Effector memory CD8-positive, alpha-beta T cell (primary cell): ENCODE measurements at regions not wholly inside any gene's neighbourhood (a gene's known extent, or its start where the extent isn't known, plus 50 kb on each side); places are given as distances from the start of the nearest gene placed in this dataset.
"Not testable (repeated sequence)": the region's sequence is repeated elsewhere in the genome, so short reads cannot be mapped to it uniquely, and the experiment has no call there.

Experiments used
- ATAC-seq: fragments of 150-1000 bp; cut with Tn5 transposase; replicated peaks from 2 replicates; pipeline ENCODE4 v1.10.0; 2021; ENCODE audit warnings: mild to moderate bottlenecking, moderate library complexity
- DNase-seq, 3 experiments: peaks; one replicate each; pipeline ENCODE4 v3.0.0; 2021
- H3K27ac Mint-ChIP-seq, 2 donors: one replicate each; pipeline ENCODE4 v1.8.0; 2022; ENCODE audit warnings: mild to moderate bottlenecking in 2 of 2, mixed read lengths in 2 of 2, moderate library complexity in 2 of 2
- H3K27me3 Mint-ChIP-seq, 2 donors: one replicate each; pipeline ENCODE4 v1.8.0; 2022; ENCODE audit warnings: mixed read lengths in 2 of 2
- H3K36me3 Mint-ChIP-seq: one replicate; pipeline ENCODE4 v1.8.0; 2022; ENCODE audit warnings: mild to moderate bottlenecking, moderate library complexity, mixed read lengths; ENCODE audit not compliant: insufficient read depth
- H3K4me1 Mint-ChIP-seq, 2 donors: one replicate each; pipeline ENCODE4 v1.8.0; 2022; ENCODE audit warnings: low read depth in 2 of 2, mixed read lengths in 2 of 2
- H3K4me3 Mint-ChIP-seq, 2 donors: one replicate each; pipeline ENCODE4 v1.8.0; 2022; ENCODE audit warnings: mild to moderate bottlenecking in 2 of 2, mixed read lengths in 2 of 2, moderate library complexity in 2 of 2
- H3K9me3 Mint-ChIP-seq, 2 donors: one replicate each; pipeline ENCODE4 v1.8.0; 2022; ENCODE audit warnings: mixed read lengths in 2 of 2

GRCh38 chrX:104428231-104428630, 137.8 kb upstream of the IL1RAPL2 start:
- DNase-seq, result no peak
- Mint-ChIP-seq H3K36me3 (no peaks in the 10 kb centered on the region), H3K4me1 (no peaks in the 10 kb centered on the region), H3K4me3 (no peak overlapping the region), H3K27ac (no peak overlapping the region), H3K9me3 (peaks cover 0 to 2% of the 10 kb centered on the region in 2 donors), H3K27me3 (no peaks in the 10 kb centered on the region)
- ATAC-seq, result no peak

DNA sequence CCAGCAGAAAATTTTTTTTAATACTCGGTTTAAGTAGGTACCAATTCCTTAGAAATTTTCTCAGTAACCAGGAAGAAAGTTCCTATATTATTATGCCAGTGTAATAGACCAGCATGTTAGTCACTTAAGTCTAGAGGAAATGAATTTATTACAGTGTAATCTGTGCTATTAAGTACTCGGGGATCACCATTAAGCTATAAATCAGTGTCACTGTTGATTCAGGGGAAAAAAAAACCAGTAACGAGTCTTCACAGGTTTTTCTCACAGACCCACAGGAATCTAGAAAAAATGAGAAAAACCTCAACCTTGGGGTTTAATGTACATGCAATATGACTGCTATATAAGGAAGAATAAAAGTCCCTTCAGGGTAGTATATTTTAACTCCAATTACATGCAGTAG, 138.3 kb upstream of the IL1RAPL2 start:
- H3K4me1 Mint-ChIP-seq, result no peaks in the 10 kb centered on the region
- no peaks in the 10 kb centered on the region for H3K36me3 Mint-ChIP-seq
- no peak overlapping the region for H3K27ac Mint-ChIP-seq
- H3K4me3 Mint-ChIP-seq, result no peak overlapping the region
- DNase-seq (no peak), ATAC-seq (no peak)
- H3K27me3 Mint-ChIP-seq, result no peaks in the 10 kb centered on the region
- H3K9me3 Mint-ChIP-seq, result peaks cover 0 to 2% of the 10 kb centered on the region in 2 donors

DNA sequence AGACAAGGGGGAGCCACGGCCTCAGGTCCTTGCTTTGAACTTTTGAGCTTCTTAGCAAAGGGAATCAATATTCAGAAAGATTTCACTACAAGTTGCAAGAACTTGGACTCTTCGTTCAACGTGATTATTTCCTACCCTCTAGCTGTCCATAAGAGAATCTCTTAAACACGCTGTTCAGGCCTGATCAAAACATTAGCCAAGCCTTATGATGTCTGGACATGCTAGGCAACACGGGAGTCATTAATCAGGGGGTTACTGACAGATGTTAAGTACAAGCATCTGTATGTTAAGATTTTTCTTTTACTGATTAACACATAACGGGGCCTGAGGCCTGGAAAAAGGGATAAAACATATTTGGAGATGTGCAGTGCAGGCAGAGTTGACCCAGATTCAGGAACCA, 138.9 kb upstream of the IL1RAPL2 start:
- DNase-seq (no peak), ATAC-seq (no peak)
- Mint-ChIP-seq H3K4me1 (no peaks in the 10 kb centered on the region), H3K27me3 (no peaks in the 10 kb centered on the region), H3K27ac (no peak overlapping the region), H3K9me3 (no peaks in the 10 kb centered on the region), H3K36me3 (no peaks in the 10 kb centered on the region), H3K4me3 (no peak overlapping the region)

- DNase-seq, result no peak
- ATAC-seq, result no peak
- Mint-ChIP-seq H3K27ac (no peak overlapping the region), H3K27me3 (no peaks in the 10 kb centered on the region), H3K9me3 (peaks cover 0 to 2% of the 10 kb centered on the region in 2 donors), H3K36me3 (no peaks in the 10 kb centered on the region), H3K4me1 (no peaks in the 10 kb centered on the region), H3K4me3 (no peak overlapping the region)
Measured at GRCh38 chrX:104420907-104421306, 145.1 kb upstream of the IL1RAPL2 start.

GRCh38 chrX:104419926-104420325, 146.1 kb upstream of the IL1RAPL2 start:
- Mint-ChIP-seq H3K27me3 (no peaks in the 10 kb centered on the region), H3K27ac (no peak overlapping the region), H3K4me3 (no peak overlapping the region), H3K9me3 (peaks cover 0 to 7% of the 10 kb centered on the region in 2 donors), H3K36me3 (no peaks in the 10 kb centered on the region), H3K4me1 (no peaks in the 10 kb centered on the region)
- DNase-seq, result no peak
- no peak for ATAC-seq

DNA sequence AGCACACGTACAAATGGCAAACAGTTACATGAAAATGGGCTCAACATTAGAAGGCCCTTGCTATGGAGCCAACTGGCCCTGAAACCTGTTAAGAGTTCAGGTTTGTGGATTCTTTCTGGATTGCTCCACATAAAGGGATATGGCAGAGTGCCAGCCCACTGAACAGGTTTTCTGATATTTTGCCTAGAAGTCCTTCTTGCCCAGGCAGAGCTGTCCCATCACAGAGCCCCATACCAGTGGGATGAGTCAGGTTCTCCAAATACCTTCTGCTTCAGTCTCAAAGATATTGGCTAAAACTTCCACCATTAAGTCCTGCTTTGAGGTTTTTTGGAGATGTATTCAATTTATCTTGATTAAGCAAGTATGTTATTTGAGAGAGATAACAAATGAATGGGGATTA, 146.8 kb upstream of the IL1RAPL2 start:
- no peak overlapping the region for H3K4me3 Mint-ChIP-seq
- ATAC-seq, result no peak

DNA sequence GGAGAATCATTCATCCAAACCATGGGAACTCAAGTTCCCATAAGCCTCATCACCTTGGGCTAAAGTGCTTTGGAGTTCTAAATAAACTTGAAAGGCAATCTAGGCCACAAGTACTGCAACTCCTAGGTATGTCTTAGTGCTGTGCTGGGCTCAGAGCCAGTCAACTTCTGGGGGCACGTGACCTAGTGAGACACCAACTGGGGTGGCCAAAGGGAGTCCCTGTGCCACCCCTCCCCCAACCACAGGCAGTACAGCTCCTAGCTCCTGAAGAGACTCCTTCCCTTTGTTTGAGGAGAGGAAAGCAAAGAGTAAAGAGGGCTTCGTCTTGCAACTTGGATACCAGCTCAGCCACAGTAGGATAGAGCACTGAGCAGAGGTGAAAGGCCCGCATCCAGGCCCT, 154.2 kb upstream of the IL1RAPL2 start:
- DNase-seq, result no peak
- no peaks in the 10 kb centered on the region for H3K27me3 Mint-ChIP-seq
- H3K36me3 Mint-ChIP-seq, result no peaks in the 10 kb centered on the region
- no peak overlapping the region for H3K27ac Mint-ChIP-seq
- no peak overlapping the region for H3K4me3 Mint-ChIP-seq
- H3K4me1 Mint-ChIP-seq, result no peaks in the 10 kb centered on the region
- ATAC-seq, result no peak
- H3K9me3 Mint-ChIP-seq, result peaks cover 0 to 7% of the 10 kb centered on the region in 2 donors

More for the DNA sequence above, 146.8 kb upstream of the IL1RAPL2 start:
- no peak for DNase-seq
- H3K4me1 Mint-ChIP-seq, result no peaks in the 10 kb centered on the region
- no peaks in the 10 kb centered on the region for H3K27me3 Mint-ChIP-seq
- no peak overlapping the region for H3K27ac Mint-ChIP-seq
- peaks cover 0 to 7% of the 10 kb centered on the region in 2 donors for H3K9me3 Mint-ChIP-seq
- no peaks in the 10 kb centered on the region for H3K36me3 Mint-ChIP-seq

- Mint-ChIP-seq H3K4me3 (no peak overlapping the region), H3K27ac (no peak overlapping the region), H3K9me3 (no peaks in the 10 kb centered on the region), H3K27me3 (no peaks in the 10 kb centered on the region), H3K4me1 (no peaks in the 10 kb centered on the region), H3K36me3 (no peaks in the 10 kb centered on the region)
- ATAC-seq, result no peak
- DNase-seq, result no peak
Measured at GRCh38 chrX:104400387-104400786, 145.7 kb upstream of the ESX1 start.

GRCh38 chrX:104392350-104392749, 137.6 kb upstream of the ESX1 start:
- Mint-ChIP-seq H3K9me3 (no peaks in the 10 kb centered on the region), H3K27me3 (no peaks in the 10 kb centered on the region), H3K27ac (no peak overlapping the region), H3K4me3 (no peak overlapping the region), H3K36me3 (no peaks in the 10 kb centered on the region), H3K4me1 (no peaks in the 10 kb centered on the region)
- DNase-seq, result no peak
- ATAC-seq, result no peak

- Mint-ChIP-seq H3K9me3 (no peaks in the 10 kb centered on the region), H3K4me3 (no peak overlapping the region), H3K36me3 (no peaks in the 10 kb centered on the region), H3K4me1 (no peaks in the 10 kb centered on the region), H3K27me3 (no peaks in the 10 kb centered on the region), H3K27ac (no peak overlapping the region)
- ATAC-seq (no peak), DNase-seq (no peak)
Measured at GRCh38 chrX:104391906-104392305, 137.2 kb upstream of the ESX1 start.

GRCh38 chrX:104376937-104377336, 122.2 kb upstream of the ESX1 start:
- Mint-ChIP-seq H3K9me3 (no peaks in the 10 kb centered on the region), H3K4me1 (no peaks in the 10 kb centered on the region), H3K27ac (no peak overlapping the region), H3K4me3 (no peak overlapping the region), H3K27me3 (peaks cover 10 to 13% of the 10 kb centered on the region in 2 donors), H3K36me3 (no peaks in the 10 kb centered on the region)
- DNase-seq (no peak), ATAC-seq (no peak)

DNA sequence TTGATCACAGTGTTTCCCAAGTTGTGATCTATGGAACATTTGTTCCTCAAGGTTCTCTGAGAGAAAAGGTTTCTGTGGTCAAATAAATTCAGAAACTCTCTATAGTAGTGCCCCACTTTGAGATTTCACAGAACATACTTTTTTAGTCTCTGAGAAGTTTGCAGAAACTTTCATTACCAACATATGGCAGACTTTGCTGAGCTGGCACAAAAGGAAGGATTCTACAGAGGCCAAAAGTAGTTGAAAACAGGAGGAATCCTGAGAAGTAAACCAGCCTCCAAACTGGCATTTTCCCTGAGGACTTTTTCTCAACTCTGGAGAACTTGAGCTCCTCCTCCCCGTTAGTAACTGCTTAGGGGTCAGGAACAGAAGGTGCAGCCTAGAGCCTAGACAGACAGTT, 117.8 kb upstream of the ESX1 start:
- no peaks in the 10 kb centered on the region for H3K27me3 Mint-ChIP-seq
- ATAC-seq (no peak), DNase-seq (no peak)
- H3K4me3 Mint-ChIP-seq, result no peak overlapping the region
- no peaks in the 10 kb centered on the region for H3K4me1 Mint-ChIP-seq
- H3K9me3 Mint-ChIP-seq, result no peaks in the 10 kb centered on the region
- no peaks in the 10 kb centered on the region for H3K36me3 Mint-ChIP-seq
- H3K27ac Mint-ChIP-seq, result no peak overlapping the region

DNA sequence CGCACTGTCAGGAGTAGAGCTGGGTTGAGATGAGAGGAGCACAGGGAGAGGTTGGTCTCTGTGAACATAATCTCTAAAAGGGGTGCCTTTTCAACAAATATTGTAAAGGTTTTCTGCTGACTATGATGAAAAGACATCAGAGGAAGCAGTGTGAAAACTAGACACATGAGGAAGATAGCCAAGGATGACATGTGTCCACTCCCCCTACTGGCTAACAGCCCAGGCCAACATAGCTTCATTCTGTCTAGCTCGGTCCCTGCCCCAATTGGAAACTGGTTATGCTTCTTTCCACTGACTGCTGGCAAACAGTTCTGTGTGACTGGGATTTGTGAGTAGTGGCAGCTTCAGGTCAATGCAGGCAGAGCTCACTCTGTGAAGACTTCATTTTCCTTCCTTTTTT, 115.4 kb upstream of the ESX1 start:
- no peak for DNase-seq
- Mint-ChIP-seq H3K36me3 (no peaks in the 10 kb centered on the region), H3K4me3 (no peak overlapping the region), H3K4me1 (no peaks in the 10 kb centered on the region), H3K27ac (no peak overlapping the region), H3K27me3 (peaks cover 6 to 9% of the 10 kb centered on the region in 2 donors), H3K9me3 (no peaks in the 10 kb centered on the region)
- ATAC-seq, result no peak

DNA sequence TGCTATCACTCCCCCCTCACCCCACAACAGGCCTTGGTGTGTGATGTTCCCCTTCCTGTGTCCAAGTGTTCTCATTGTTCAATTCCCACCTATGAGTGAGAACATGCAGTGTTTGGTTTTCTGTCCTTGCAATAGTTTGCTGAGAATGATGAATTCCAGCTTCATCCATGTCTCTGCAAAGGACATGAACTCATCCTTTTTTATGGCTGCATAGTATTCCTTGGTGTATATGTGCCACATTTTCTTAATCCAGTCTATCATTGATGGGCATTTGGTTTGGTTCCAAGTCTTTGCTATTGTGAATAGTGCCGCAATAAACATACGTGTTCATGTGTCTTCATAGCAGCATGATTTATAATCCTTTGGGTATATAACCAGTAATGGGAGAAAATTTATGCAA, 106.0 kb upstream of the ESX1 start:
- not testable (repeated sequence) for H3K9me3 Mint-ChIP-seq, H3K36me3 Mint-ChIP-seq, H3K27me3 Mint-ChIP-seq, H3K4me3 Mint-ChIP-seq, H3K27ac Mint-ChIP-seq, H3K4me1 Mint-ChIP-seq, ATAC-seq, DNase-seq

GRCh38 chrX:104359124-104359523, 104.4 kb upstream of the ESX1 start:
- no peak for DNase-seq
- no peak overlapping the region for H3K4me3 Mint-ChIP-seq
- no peak overlapping the region for H3K27ac Mint-ChIP-seq
- peaks cover 0 to 8% of the 10 kb centered on the region in 2 donors for H3K27me3 Mint-ChIP-seq
- ATAC-seq, result no peak
- no peaks in the 10 kb centered on the region for H3K9me3 Mint-ChIP-seq
- H3K4me1 Mint-ChIP-seq, result no peaks in the 10 kb centered on the region
- no peaks in the 10 kb centered on the region for H3K36me3 Mint-ChIP-seq
